ENCODE measurements at regions not wholly inside any gene's neighbourhood (a gene's known extent, or its start where the extent isn't known, plus 50 kb on each side); places are given as distances from the start of the nearest gene placed in this dataset.

GRCh38 chr6:14880052-14880451, 365.8 kb upstream of the JARID2 start:
- no peak for TF ChIP-seq CTCF (IDR thresholded peaks at IDR 0.05; ENCODE audit: low read depth, low read length, missing control alignments)
- no peak for DNase-seq (ENCODE audit: low read depth)
- H3K4me3 ChIP-seq (ENCODE audit: low read depth, low read length) = no peak overlapping the region
- in situ Hi-C loops (cut with HindIII; ENCODE audit: low sequenced_read_pairs) = no loop called here

DNA sequence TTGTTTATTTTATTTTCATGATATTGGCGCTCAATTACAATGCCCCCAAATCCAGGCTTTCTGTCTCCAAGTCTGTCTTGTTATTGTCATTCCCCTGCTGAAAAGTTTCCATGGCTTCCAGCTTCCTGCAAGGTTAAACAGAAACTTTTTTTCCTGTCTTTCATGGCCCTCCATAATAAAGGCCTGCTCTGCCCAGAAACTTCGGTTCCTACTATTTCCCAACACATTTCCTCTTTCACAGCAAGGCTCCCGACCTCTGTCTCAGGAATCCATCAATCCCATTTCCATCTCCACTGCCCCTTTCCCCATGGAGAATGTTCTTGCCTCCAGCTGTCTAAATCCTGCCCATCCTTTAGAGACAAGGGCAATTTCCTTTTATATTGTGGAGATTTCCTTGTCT, 365.2 kb upstream of the JARID2 start:
- no peak overlapping the region for H3K4me3 ChIP-seq (ENCODE audit: low read depth, low read length)
- DNase-seq (ENCODE audit: low read depth) = no peak
- in situ Hi-C loops (cut with HindIII; ENCODE audit: low sequenced_read_pairs) = no loop called here
- no peak for TF ChIP-seq CTCF (IDR thresholded peaks at IDR 0.05; ENCODE audit: low read depth, low read length, missing control alignments)

GRCh38 chr6:14881398-14881797, 364.5 kb upstream of the JARID2 start:
- no peak for TF ChIP-seq CTCF (IDR thresholded peaks at IDR 0.05; ENCODE audit: low read depth, low read length, missing control alignments)
- in situ Hi-C loops (cut with HindIII; ENCODE audit: low sequenced_read_pairs) = no loop called here
- peak; percentile 48 for DNase-seq (ENCODE audit: low read depth)
- no peak overlapping the region for H3K4me3 ChIP-seq (ENCODE audit: low read depth, low read length)

GRCh38 chr6:14882394-14883026, 363.4 kb upstream of the JARID2 start:
- TF ChIP-seq CTCF (IDR thresholded peaks at IDR 0.05; ENCODE audit: low read depth, low read length, missing control alignments) = no peak
- no peak for DNase-seq (ENCODE audit: low read depth)
- no peak overlapping the region for H3K4me3 ChIP-seq (ENCODE audit: low read depth, low read length)
- in situ Hi-C loops (cut with HindIII; ENCODE audit: low sequenced_read_pairs) = no loop called here

GRCh38 chr6:14883921-14884320, 361.9 kb upstream of the JARID2 start:
- no peak overlapping the region for H3K4me3 ChIP-seq (ENCODE audit: low read depth, low read length)
- in situ Hi-C loops (cut with HindIII; ENCODE audit: low sequenced_read_pairs) = no loop called here
- no peak for DNase-seq (ENCODE audit: low read depth)
- TF ChIP-seq CTCF (IDR thresholded peaks at IDR 0.05; ENCODE audit: low read depth, low read length, missing control alignments) = no peak

- no peak for DNase-seq (ENCODE audit: low read depth)
- H3K4me3 ChIP-seq (ENCODE audit: low read depth, low read length) = no peak overlapping the region
- no peak for TF ChIP-seq CTCF (IDR thresholded peaks at IDR 0.05; ENCODE audit: low read depth, low read length, missing control alignments)
- in situ Hi-C loops (cut with HindIII; ENCODE audit: low sequenced_read_pairs) = no loop called here
These were observed 360.4 kb upstream of the JARID2 start for GRCh38 chr6:14885498-14885897.

Data from astrocyte of the cerebellum (primary cell).